ENCODE measurements at regions not wholly inside any gene's neighbourhood (a gene's known extent, or its start where the extent isn't known, plus 50 kb on each side); places are given as distances from the start of the nearest gene placed in this dataset.

GRCh38 chr21:15259824-15260223 is 195.0 kb upstream of the NRIP1 start (continued):
- TF ChIP-seq CEBPZ (IDR thresholded peaks at IDR 0.05; ENCODE audit: low read depth, low read length), result no peak
- TF ChIP-seq IRF4 (IDR thresholded peaks at IDR 0.05; ENCODE audit: low read depth, low read length), result no peak
- TF ChIP-seq SKIL (IDR thresholded peaks at IDR 0.05; ENCODE audit: low read depth, poor library complexity, severe bottlenecking), result no peak
- TF ChIP-seq CREB1 (IDR thresholded peaks at IDR 0.05; ENCODE audit: low read depth), result no peak
- TF ChIP-seq HDAC2 (IDR thresholded peaks at IDR 0.05), result no peak
- no peak for TF ChIP-seq EZH2 (IDR thresholded peaks at IDR 0.05; ENCODE audit: borderline replicate concordance, control insufficient read depth, low read depth, low read length)

- BruUV-seq (replicated peaks), result no TSS peak
- no peak for TF ChIP-seq BCL3 (IDR thresholded peaks at IDR 0.05; ENCODE audit: borderline replicate concordance, insufficient read depth, low read depth, low read length, poor library complexity, severe bottlenecking)
- TF ChIP-seq EP300 (IDR thresholded peaks at IDR 0.05; ENCODE audit: borderline replicate concordance in 1 of 2, control insufficient read depth in 1 of 2, low read depth in 2 of 2, low read length in 2 of 2), result no peak
- TF ChIP-seq SRF (IDR thresholded peaks at IDR 0.05; ENCODE audit: low read depth in 2 of 2, low read length in 2 of 2), result no peak
- TF ChIP-seq USF2 (IDR thresholded peaks at IDR 0.05; ENCODE audit: borderline replicate concordance, low read depth, low read length), result no peak
- TF ChIP-seq REST (IDR thresholded peaks at IDR 0.05; ENCODE audit: low read depth, low read length), result no peak
Observed at GRCh38 chr21:15260604-15261003, 195.8 kb upstream of the NRIP1 start.

More at GRCh38 chr21:15260604-15261003, 195.8 kb upstream of the NRIP1 start:
- no peak overlapping the region for H3K27ac ChIP-seq (ENCODE audit: control insufficient read depth, insufficient read depth)
- DNase-seq (ENCODE audit: low read depth, low spot score), result no peak
- POLR2A ChIA-PET, result no interaction called here
- H3K27me3 ChIP-seq (replicated peaks in 1 of 2; ENCODE audit: control insufficient read depth in 2 of 2, insufficient read depth in 2 of 2, low read length in 1 of 2), result no peaks in the 10 kb centered on the region
- CTCF ChIA-PET, result no interaction called here
- H3K4me2 ChIP-seq (ENCODE audit: control insufficient read depth, insufficient read depth), result no peak overlapping the region
- H4K20me1 ChIP-seq (ENCODE audit: control insufficient read depth, insufficient read depth), result no peaks in the 10 kb centered on the region
- no peak for FAIRE-seq
- no peaks in the 10 kb centered on the region for H3K9me3 ChIP-seq (replicated peaks; ENCODE audit: control insufficient read depth, insufficient read depth, low read length)
- 19% methylated on average over 4 of the region's 4 CpGs for WGBS (ENCODE audit: insufficient coverage, insufficient replicate concordance, low lambda C conversion rate, missing lambda C conversion rate)
- no peak overlapping the region for H3K4me3 ChIP-seq
- RAD21 ChIA-PET (ENCODE audit: unreplicated experiment), result no interaction called here
- H3K79me2 ChIP-seq (ENCODE audit: control insufficient read depth, insufficient read depth, low read length), result no peaks in the 10 kb centered on the region
- intact Hi-C loops (cut with micrococcal nuclease; ENCODE audit: unreplicated experiment) (no loop called here), in situ Hi-C loops (cut with MboI) (no loop called here)
- no peak overlapping the region for H3K9ac ChIP-seq (ENCODE audit: control insufficient read depth, insufficient read depth, low read length)
- no peaks in the 10 kb centered on the region for H3K36me3 ChIP-seq (ENCODE audit: control insufficient read depth in 2 of 2, insufficient read depth in 2 of 2, low read length in 1 of 2)
- SMC1A ChIA-PET (ENCODE audit: uncharacterized antibody, unreplicated experiment), result no interaction called here
- no peaks in the 10 kb centered on the region for H3K4me1 ChIP-seq (ENCODE audit: control insufficient read depth, insufficient read depth, low read length)
- no peak overlapping the region for H2AFZ ChIP-seq (ENCODE audit: control insufficient read depth, low read depth, low read length)
- ATAC-seq, result no peak
